GM12878 (cell line): ENCODE measurements at regions not wholly inside any gene's neighbourhood (a gene's known extent, or its start where the extent isn't known, plus 50 kb on each side); places are given as distances from the start of the nearest gene placed in this dataset.

Source experiments
- ATAC-seq: fragments of 200-7000 bp; cut with Tn5 transposase; 3 replicates; pipeline ENCODE4 v1.9.1; 2020; ENCODE audit warnings: mild to moderate bottlenecking, moderate library complexity
- BruUV-seq: library from RNA; stranded (reverse); fragments of 400-500 nt; replicated peaks from 2 replicates; lab custom pipeline; 2021; lab: Mats Ljungman, UMichigan
- CTCF ChIA-PET: fragments of 300-600 bp; sonication (Branson Sonifier 250); formaldehyde crosslinking; extraction: SDS; loops from one replicate; lab custom pipeline; 2021; ENCODE audit warnings: inconsistent platforms; lab: Yijun Ruan, JAX
- POLR2A ChIA-PET: fragments of 350-600 bp; formaldehyde crosslinking; extraction: SDS; loops from one replicate; lab custom pipeline; 2021; ENCODE audit warnings: inconsistent platforms; lab: Charles Lee
- RAD21 ChIA-PET: fragments of 300-600 bp; sonication (Branson Sonifier 250); formaldehyde crosslinking; loops from one replicate; lab custom pipeline; 2023; ENCODE audit warnings: antibody characterized with exemption; ENCODE audit not compliant: unreplicated experiment; lab: Charles Lee
- SMC1A ChIA-PET: fragments of 300-600 bp; sonication (Branson Sonifier 250); formaldehyde crosslinking; loops from one replicate; lab custom pipeline; 2023; ENCODE audit not compliant: unreplicated experiment, uncharacterized antibody; lab: Charles Lee
- DNase-seq: peaks from one replicate; pipeline ENCODE4 v3.0.0-alpha.2; 2011; ENCODE audit warnings: low read depth, low spot score
- FAIRE-seq: peaks from 3 replicates; lab custom pipeline; 2011; peaks lifted over from hg19 to GRCh38; lab: Jason Lieb, UNC
- H2AFZ ChIP-seq: 2 replicates; pipeline ENCODE4 v1.6.0; 2011; ENCODE audit warnings: low read depth, low read length, control low read depth; ENCODE audit not compliant: control insufficient read depth
- H3K27ac ChIP-seq: 2 replicates; pipeline ENCODE4 v1.5.1; 2011; ENCODE audit warnings: control low read depth; ENCODE audit not compliant: control insufficient read depth, insufficient read depth
- H3K27me3 ChIP-seq, 2 experiments: replicated peaks in 1 of 2; 2 replicates each; pipeline versions ENCODE4 v1.6.0 to v1.6.1; 2011; ENCODE audit warnings: low read length in 1 of 2; ENCODE audit not compliant: control insufficient read depth in 2 of 2, insufficient read depth in 2 of 2
- H3K36me3 ChIP-seq, 2 experiments: 2 replicates each; pipeline ENCODE4 v1.5.1; 2011; ENCODE audit warnings: low read length in 1 of 2; ENCODE audit not compliant: control insufficient read depth in 2 of 2, insufficient read depth in 2 of 2
- H3K4me1 ChIP-seq: 2 replicates; pipeline ENCODE4 v1.6.1; 2011; ENCODE audit warnings: mild to moderate bottlenecking, low read length, moderate library complexity, mixed read lengths; ENCODE audit not compliant: control insufficient read depth, insufficient read depth
- H3K4me2 ChIP-seq: 2 replicates; pipeline ENCODE4 v1.6.0; 2011; ENCODE audit warnings: control low read depth; ENCODE audit not compliant: control insufficient read depth, insufficient read depth
- H3K4me3 ChIP-seq: fragments of 200-600 bp; sonication (generic); 2 replicates; pipeline ENCODE4 v1.5.1; 2016
- H3K79me2 ChIP-seq: 2 replicates; pipeline ENCODE4 v1.6.0; 2011; ENCODE audit warnings: low read length; ENCODE audit not compliant: control insufficient read depth, insufficient read depth
- H3K9ac ChIP-seq: 2 replicates; pipeline ENCODE4 v1.8.0; 2011; ENCODE audit warnings: low read length, control low read depth, mixed read lengths; ENCODE audit not compliant: control insufficient read depth, insufficient read depth
- H3K9me3 ChIP-seq: replicated peaks from 3 replicates; pipeline ENCODE4 v1.5.1; 2011; ENCODE audit warnings: mild to moderate bottlenecking, low read length; ENCODE audit not compliant: control insufficient read depth, insufficient read depth
- H4K20me1 ChIP-seq: 2 replicates; pipeline ENCODE4 v1.6.0; 2011; ENCODE audit not compliant: control insufficient read depth, insufficient read depth
- ASH2L ChIP-seq: fragments of 300-600, 200-600 bp; sonication (generic); IDR thresholded peaks from 2 replicates; pipeline ENCODE4 v1.6.1; 2017; ENCODE audit warnings: low read depth, mild to moderate bottlenecking, borderline replicate concordance
- CBX3 ChIP-seq: fragments of 200-600 bp; sonication (generic); IDR thresholded peaks from 2 replicates; pipeline ENCODE4 v1.6.1; 2016; ENCODE audit warnings: low read depth, borderline replicate concordance
- EED ChIP-seq: sonication (generic); IDR thresholded peaks from 2 replicates; pipeline ENCODE4 v1.6.1; 2016; ENCODE audit warnings: antibody characterized with exemption, low read depth
- EZH2 ChIP-seq: IDR thresholded peaks from 2 replicates; pipeline ENCODE4 v1.6.1; 2012; ENCODE audit warnings: low read depth, mild to moderate bottlenecking, control low read depth, inconsistent platforms, low read length, borderline replicate concordance; ENCODE audit not compliant: control insufficient read depth
- FOS ChIP-seq: IDR thresholded peaks from 3 replicates; pipeline ENCODE4 v1.6.1; 2011; ENCODE audit warnings: borderline replicate concordance; ENCODE audit not compliant: insufficient read length; ENCODE audit errors: extremely low read depth
- HSF1 ChIP-seq: fragments of 150-350 bp; IDR thresholded peaks from 2 replicates; pipeline ENCODE4 v1.6.1; 2014; ENCODE audit warnings: mild to moderate bottlenecking, low read depth, low read length
- IRF3 ChIP-seq: fragments of 450-650 bp; IDR thresholded peaks from 2 replicates; pipeline ENCODE4 v1.6.1; 2014; ENCODE audit warnings: mild to moderate bottlenecking
- JUNB ChIP-seq: IDR thresholded peaks from 2 replicates; pipeline ENCODE4 v1.6.1; 2016; ENCODE audit warnings: antibody characterized with exemption, mild to moderate bottlenecking
- JUND ChIP-seq: IDR thresholded peaks from 2 replicates; pipeline ENCODE4 v1.6.1; 2012; ENCODE audit warnings: low read depth, mild to moderate bottlenecking, low read length, improper control_type of control experiment, moderate library complexity
- NKRF ChIP-seq: fragments of 450-650 bp; conservative IDR thresholded peaks from 2 replicates; pipeline ENCODE4 v1.6.1; 2017; ENCODE audit warnings: mild to moderate bottlenecking, moderate library complexity
- NR2C2 ChIP-seq: IDR thresholded peaks from 2 replicates; pipeline ENCODE4 v1.6.1; 2011; ENCODE audit warnings: borderline replicate concordance, low read depth; ENCODE audit not compliant: control insufficient read depth, insufficient read length
- SIN3A ChIP-seq: IDR thresholded peaks from 2 replicates; pipeline ENCODE4 v1.6.1; 2012; ENCODE audit warnings: low read depth, low read length, improper control_type of control experiment
- SUZ12 ChIP-seq: fragments of 200-600 bp; sonication (generic); IDR thresholded peaks from one replicate; pipeline ENCODE4 v1.6.1; 2018; ENCODE audit warnings: antibody characterized with exemption, mild to moderate bottlenecking; ENCODE audit not compliant: unreplicated experiment
- TARDBP ChIP-seq: IDR thresholded peaks from 2 replicates; pipeline ENCODE4 v1.6.1; 2016; ENCODE audit warnings: borderline replicate concordance
- ZBTB4 ChIP-seq: fragments of 450-650 bp; formaldehyde crosslinking; IDR thresholded peaks from 2 replicates; pipeline ENCODE4 v1.4.0; 2022; ENCODE audit warnings: mild to moderate bottlenecking, moderate library complexity
- ZNF207 ChIP-seq: fragments of 450-650 bp; IDR thresholded peaks from 2 replicates; pipeline ENCODE4 v1.6.1; 2014; ENCODE audit warnings: antibody characterized with exemption, mild to moderate bottlenecking, borderline replicate concordance
- WGBS: methylation state at CpG from one replicate; pipeline ENCODE4 v1.1.6; 2016; ENCODE audit warnings: low lambda C conversion rate; ENCODE audit not compliant: insufficient replicate concordance, insufficient coverage; ENCODE audit errors: missing lambda C conversion rate; 5-methylcytosine and 5-hydroxymethylcytosine counted together
- in situ Hi-C: fragments of 300-500 bp; cut with MboI; formaldehyde crosslinking; loops from 9 replicates; pipeline ENCODE4 v1.14.3; 2018; ENCODE audit warnings: mixed read lengths
- intact Hi-C: fragments of 100-400 bp; cut with micrococcal nuclease; formaldehyde crosslinking; loops from one replicate; pipeline ENCODE4 v1.14.2; 2022; ENCODE audit not compliant: unreplicated experiment

GRCh38 chr3:72296477-72297111 lies 511.6 kb upstream of the PROK2 start:
- intact Hi-C loops, result no loop called here
- Histone ChIP-seq H3K9me3 (no peaks in the 10 kb centered on the region), H3K4me3 (no peak overlapping the region), H3K79me2 (no peaks in the 10 kb centered on the region), H3K4me1 (no peaks in the 10 kb centered on the region), H2AFZ (no peak overlapping the region), H3K9ac (no peak overlapping the region), H3K4me2 (no peak overlapping the region), H4K20me1 (no peaks in the 10 kb centered on the region), H3K27ac (no peak overlapping the region), H3K36me3 (no peaks in the 10 kb centered on the region), H3K27me3 (no peaks in the 10 kb centered on the region)
- SMC1A ChIA-PET, result no interaction called here
- ATAC-seq, result no peak
- FAIRE-seq, result no peak
- POLR2A ChIA-PET, result no interaction called here
- CTCF ChIA-PET, result no interaction called here
- in situ Hi-C loops, result no loop called here
- RAD21 ChIA-PET, result no interaction called here
- WGBS, result 56% methylated on average over 8 of the region's 8 CpGs
- no TSS peak for BruUV-seq
- no peak for DNase-seq
- TF ChIP-seq EED, result no peak
- TF ChIP-seq NR2C2, result no peak
- TF ChIP-seq IRF3, result no peak
- TF ChIP-seq HSF1, result no peak
- no peak for TF ChIP-seq EZH2
- TF ChIP-seq SUZ12, result no peak
- no peak for TF ChIP-seq TARDBP
- no peak for TF ChIP-seq SIN3A
- TF ChIP-seq ZBTB4, result no peak
- no peak for TF ChIP-seq FOS
- no peak for TF ChIP-seq JUNB
- TF ChIP-seq ASH2L, result no peak
- TF ChIP-seq CBX3, result no peak
- TF ChIP-seq NKRF, result no peak
- no peak for TF ChIP-seq ZNF207
- TF ChIP-seq JUND, result no peak
